ENCODE measurements at regions not wholly inside any gene's neighbourhood (a gene's known extent, or its start where the extent isn't known, plus 50 kb on each side); places are given as distances from the start of the nearest gene placed in this dataset.
"Not testable (repeated sequence)": the region's sequence is repeated elsewhere in the genome, so short reads cannot be mapped to it uniquely, and the experiment has no call there.

GRCh38 chr10:81135851-81136250 is 598.1 kb downstream of the SH2D4B start:
- DNase-seq: no peak

- no peak for DNase-seq
Observed at GRCh38 chr10:81136261-81136660, 598.6 kb downstream of the SH2D4B start.

- no peak for DNase-seq
Observed at GRCh38 chr10:81145975-81146374, 608.3 kb downstream of the SH2D4B start.

- DNase-seq: no peak
Observed at GRCh38 chr10:81146436-81146835, 608.7 kb downstream of the SH2D4B start.

GRCh38 chr10:81152656-81153055 is 615.0 kb downstream of the SH2D4B start:
- DNase-seq: no peak

GRCh38 chr10:81157681-81158080 is 620.0 kb downstream of the SH2D4B start:
- no peak for DNase-seq

GRCh38 chr10:81177651-81178244 is 640.0 kb downstream of the SH2D4B start:
- DNase-seq: no peak

GRCh38 chr10:81179324-81179723 is 641.6 kb downstream of the SH2D4B start:
- DNase-seq: no peak

- DNase-seq: no peak
Observed at GRCh38 chr10:81179805-81180452, 642.2 kb downstream of the SH2D4B start.

- no peak for DNase-seq
Observed at GRCh38 chr10:81182296-81182695, 644.6 kb downstream of the SH2D4B start.

- DNase-seq: no peak
Observed at GRCh38 chr10:81192221-81192788, 654.6 kb downstream of the SH2D4B start.

GRCh38 chr10:81200801-81201200 is 663.1 kb downstream of the SH2D4B start:
- DNase-seq: no peak

GRCh38 chr10:81207359-81207758 is 667.6 kb upstream of the NRG3 start:
- not testable (repeated sequence) for DNase-seq

GRCh38 chr10:81213370-81213769 is 661.6 kb upstream of the NRG3 start:
- no peak for DNase-seq

- no peak for DNase-seq
Observed at GRCh38 chr10:81215498-81215897, 659.5 kb upstream of the NRG3 start.

GRCh38 chr10:81216949-81217348 is 658.0 kb upstream of the NRG3 start:
- DNase-seq: no peak

GRCh38 chr10:81218307-81218706 is 656.7 kb upstream of the NRG3 start:
- no peak for DNase-seq

GRCh38 chr10:81219758-81220157 is 655.2 kb upstream of the NRG3 start:
- DNase-seq: no peak

GRCh38 chr10:81248886-81249285 is 626.1 kb upstream of the NRG3 start:
- no peak for DNase-seq

GRCh38 chr10:81251457-81252115 is 623.4 kb upstream of the NRG3 start:
- no peak for DNase-seq

- not testable (repeated sequence) for DNase-seq
Observed at GRCh38 chr10:81264991-81265390, 610.0 kb upstream of the NRG3 start.

GRCh38 chr10:81270051-81270450 is 604.9 kb upstream of the NRG3 start:
- DNase-seq: no peak

GRCh38 chr10:81280497-81281479 is 594.2 kb upstream of the NRG3 start:
- DNase-seq: no peak
